LNCaP clone FGC (cell line): ENCODE measurements at regions not wholly inside any gene's neighbourhood (a gene's known extent, or its start where the extent isn't known, plus 50 kb on each side); places are given as distances from the start of the nearest gene placed in this dataset.

Source experiments
- DNase-seq: peaks from one replicate; pipeline ENCODE4 v3.0.0-alpha.2; 2011; ENCODE audit warnings: low read depth
- H3K4me3 ChIP-seq: 2 replicates; pipeline ENCODE4 v1.5.1; 2011; ENCODE audit warnings: mild to moderate bottlenecking, low read depth, low read length, control low read depth
- CTCF ChIP-seq: IDR thresholded peaks from 2 replicates; pipeline ENCODE4 v1.5.1; 2012; ENCODE audit warnings: mild to moderate bottlenecking; ENCODE audit not compliant: control insufficient read depth, insufficient read depth; ENCODE audit errors: extremely low read depth

GRCh38 chr18:5052491-5052890 lies 144.6 kb downstream of the AKAIN1 start:
- H3K4me3 ChIP-seq, result no peak overlapping the region
- no peak for TF ChIP-seq CTCF
- DNase-seq, result no peak

GRCh38 chr18:5051207-5051606 lies 145.8 kb downstream of the AKAIN1 start:
- no peak for TF ChIP-seq CTCF
- H3K4me3 ChIP-seq, result no peak overlapping the region
- DNase-seq, result no peak

- TF ChIP-seq CTCF, result no peak
- H3K4me3 ChIP-seq, result no peak overlapping the region
- DNase-seq, result no peak
These were observed 147.9 kb downstream of the AKAIN1 start for GRCh38 chr18:5049124-5049523.

- no peak for DNase-seq
- no peak for TF ChIP-seq CTCF
- H3K4me3 ChIP-seq, result no peak overlapping the region
These were observed 156.6 kb downstream of the AKAIN1 start for GRCh38 chr18:5040476-5040875.

GRCh38 chr18:5036523-5036922 lies 160.5 kb downstream of the AKAIN1 start:
- DNase-seq, result no peak
- TF ChIP-seq CTCF, result no peak
- H3K4me3 ChIP-seq, result no peak overlapping the region

GRCh38 chr18:5031216-5031615 lies 165.8 kb downstream of the AKAIN1 start:
- no peak for DNase-seq
- H3K4me3 ChIP-seq, result no peak overlapping the region
- no peak for TF ChIP-seq CTCF

- no peak overlapping the region for H3K4me3 ChIP-seq
- no peak for DNase-seq
- TF ChIP-seq CTCF, result no peak
These were observed 166.4 kb downstream of the AKAIN1 start for GRCh38 chr18:5030636-5031035.
